DMS153 treated with DMSO at 0.1 percent for 48 hours (cell line): ENCODE measurements at regions not wholly inside any gene's neighbourhood (a gene's known extent, or its start where the extent isn't known, plus 50 kb on each side); places are given as distances from the start of the nearest gene placed in this dataset.
"Not testable (repeated sequence)": the region's sequence is repeated elsewhere in the genome, so short reads cannot be mapped to it uniquely, and the experiment has no call there.

ENCODE experiments used
- DNase-seq: peaks from one replicate; lab custom pipeline; 2025; ENCODE audit not compliant: unreplicated experiment; lab: John Stamatoyannopoulos, UW

DNA sequence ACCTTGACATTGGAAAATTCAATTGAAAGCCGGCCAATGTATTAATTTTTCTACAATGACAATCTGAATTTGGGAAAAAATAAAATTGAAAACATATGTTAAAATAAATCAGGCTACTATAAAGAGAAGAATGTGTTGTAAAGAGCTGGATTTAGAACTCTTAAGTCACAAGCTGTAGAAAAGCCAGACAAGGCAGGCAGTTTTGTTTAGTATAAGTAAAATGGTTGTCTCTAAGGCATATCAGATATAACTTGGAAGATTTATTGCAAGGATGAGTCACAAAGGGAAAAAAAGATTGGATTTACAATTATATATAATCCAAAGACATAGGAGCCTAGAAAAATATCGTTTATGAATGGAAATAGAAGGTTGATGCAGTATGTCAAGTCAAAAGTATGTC is 549.1 kb upstream of the EPHA5 start:
- DNase-seq: no peak

GRCh38 chr4:66216252-66216651 is 546.0 kb upstream of the EPHA5 start:
- no peak for DNase-seq

- no peak for DNase-seq
These were observed 542.2 kb upstream of the EPHA5 start for GRCh38 chr4:66212489-66212888.

DNA sequence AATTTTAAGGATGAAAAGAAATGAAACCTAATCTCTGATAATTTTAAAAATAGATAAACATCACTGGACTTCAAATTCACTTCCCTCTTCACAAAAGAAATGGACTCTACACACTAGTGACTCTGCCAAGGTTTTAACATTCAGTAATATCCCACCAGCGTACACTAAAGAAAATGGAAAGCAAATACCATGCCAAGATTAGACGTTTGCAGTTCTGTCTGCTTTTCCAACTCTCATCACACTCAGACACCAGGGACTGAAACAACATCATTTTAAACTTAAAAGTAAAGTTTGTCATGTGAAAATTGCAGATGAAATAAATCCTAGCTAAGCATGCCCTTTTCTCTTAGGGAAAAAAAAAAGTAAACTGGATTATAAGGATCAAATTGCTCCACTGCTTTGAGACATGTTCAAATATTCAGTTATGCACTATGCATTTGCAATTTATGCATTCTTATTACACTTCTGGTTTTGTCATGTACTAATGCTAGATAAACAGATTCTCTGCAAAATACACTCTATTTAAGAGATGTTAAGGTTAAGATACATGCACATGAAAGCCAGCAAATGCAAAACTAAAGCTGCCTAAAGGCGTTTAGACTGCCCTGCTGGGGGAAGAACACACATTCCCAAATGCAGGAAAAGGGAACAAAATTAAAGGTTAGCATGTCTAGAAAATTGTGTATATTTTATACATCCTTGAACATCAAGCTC is 534.4 kb upstream of the EPHA5 start:
- DNase-seq: no peak

DNA sequence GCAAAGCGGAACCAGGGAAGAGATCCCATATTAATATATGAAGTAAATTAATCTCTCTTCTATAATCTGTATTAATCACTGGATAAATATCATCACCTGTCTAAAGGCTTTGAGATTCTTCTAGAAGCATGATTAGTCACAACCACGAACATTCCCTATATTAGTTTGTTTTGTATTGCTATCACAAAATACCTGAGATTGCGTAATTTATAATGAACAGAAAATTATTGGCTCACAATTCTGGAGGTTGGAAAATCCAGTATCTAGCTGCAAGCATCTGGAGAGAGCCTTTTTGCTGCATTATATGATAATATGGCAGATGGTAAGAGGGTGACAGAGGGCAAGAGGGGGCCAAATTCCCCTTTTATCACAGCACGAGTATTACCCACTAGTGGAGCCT is 532.6 kb upstream of the EPHA5 start:
- DNase-seq: no peak

DNA sequence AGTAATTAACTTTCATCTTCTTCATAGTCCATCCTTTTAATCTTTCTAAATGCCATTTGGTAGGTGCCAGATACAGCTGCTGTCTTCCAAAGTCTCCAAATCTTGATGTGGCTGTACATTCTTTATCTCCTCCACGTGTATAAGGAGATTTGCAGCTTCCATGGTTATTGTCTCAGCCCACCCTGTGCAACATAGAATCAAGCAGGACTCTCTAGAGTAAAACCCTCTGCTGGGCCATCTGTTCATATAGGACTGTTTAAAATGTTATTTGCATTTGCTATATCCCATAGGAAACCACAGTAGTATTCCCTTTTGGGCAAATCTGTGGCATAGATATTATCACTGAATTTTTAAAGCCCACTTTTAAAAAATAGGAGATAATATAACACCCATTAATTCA is 527.2 kb upstream of the EPHA5 start:
- DNase-seq: no peak

DNA sequence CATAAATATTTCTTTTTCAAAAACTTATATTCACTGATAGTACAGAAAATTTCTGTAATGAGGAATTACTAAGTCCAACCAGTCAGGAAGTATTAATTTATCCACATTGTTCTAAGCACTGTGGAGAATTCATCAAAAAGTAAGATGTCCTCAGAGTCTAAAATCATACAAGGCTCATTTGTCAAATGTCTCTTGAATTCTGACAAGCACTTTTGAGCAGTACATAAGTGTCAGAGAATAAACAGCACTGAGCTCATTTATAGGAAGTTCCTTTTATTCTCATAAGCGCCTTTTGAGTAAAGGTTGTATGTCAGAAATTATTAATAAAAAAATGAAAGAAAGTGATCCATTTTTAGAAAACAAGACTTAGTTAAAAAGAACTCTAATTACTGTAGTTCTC is 523.2 kb upstream of the EPHA5 start:
- no peak for DNase-seq

DNA sequence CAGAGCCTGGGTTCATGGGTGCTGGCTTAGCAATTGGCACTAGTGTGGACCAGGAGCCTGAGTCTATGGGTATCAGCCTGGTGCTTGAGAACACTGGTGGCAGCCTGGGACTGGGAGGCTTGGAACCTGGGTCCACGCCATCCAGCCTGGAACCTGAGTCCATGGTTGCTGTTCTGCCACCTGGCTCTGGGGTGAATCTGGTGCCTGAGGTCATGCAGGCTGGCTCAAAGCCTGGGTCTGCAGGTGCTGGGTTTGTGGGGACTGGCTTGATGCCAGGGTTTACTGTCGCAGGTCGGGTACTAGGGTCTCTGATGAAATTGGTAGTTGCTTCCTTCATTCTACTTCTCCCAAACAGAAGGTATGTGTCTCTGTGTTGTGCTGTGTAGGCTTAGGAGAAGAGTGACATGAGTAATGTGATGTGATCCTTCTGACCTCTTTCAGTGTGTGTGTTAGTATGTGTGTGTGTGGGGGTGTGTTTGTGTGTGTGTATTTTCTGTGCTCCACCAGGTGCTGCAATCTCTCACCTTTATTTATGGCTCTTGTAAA is 517.0 kb upstream of the EPHA5 start:
- DNase-seq: no peak

- DNase-seq: no peak
These were observed 515.8 kb upstream of the EPHA5 start for GRCh38 chr4:66186095-66186494.

GRCh38 chr4:66182636-66183035 is 512.3 kb upstream of the EPHA5 start:
- no peak for DNase-seq

- DNase-seq: no peak
These were observed 508.6 kb upstream of the EPHA5 start for GRCh38 chr4:66178906-66179305.

- DNase-seq: no peak
These were observed 499.1 kb upstream of the EPHA5 start for GRCh38 chr4:66169341-66169740.

DNA sequence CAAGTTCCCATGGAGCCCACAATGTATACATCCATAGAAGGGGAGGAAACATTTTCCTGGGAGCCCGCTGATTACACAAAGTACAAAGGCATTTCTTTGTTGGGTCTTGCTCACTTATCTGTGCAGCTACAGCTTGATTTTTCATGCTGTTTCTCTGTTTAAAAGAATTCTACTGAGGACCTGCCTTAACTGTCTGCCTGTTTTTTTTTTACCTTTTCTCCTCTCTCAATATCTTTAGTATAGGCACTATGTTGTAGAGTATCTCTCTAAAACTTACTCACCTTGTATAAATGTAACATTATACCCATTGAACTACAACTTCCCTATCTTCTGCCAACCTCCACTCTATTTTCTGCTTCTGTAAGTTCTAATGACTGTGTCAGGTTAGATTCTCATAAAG is 494.6 kb upstream of the EPHA5 start:
- DNase-seq: no peak

GRCh38 chr4:66160606-66161005 is 490.3 kb upstream of the EPHA5 start:
- no peak for DNase-seq

- no peak for DNase-seq
These were observed 487.3 kb upstream of the EPHA5 start for GRCh38 chr4:66157594-66157993.

GRCh38 chr4:66130042-66130441 is 459.8 kb upstream of the EPHA5 start:
- DNase-seq: no peak

GRCh38 chr4:66123831-66124413 is 453.6 kb upstream of the EPHA5 start:
- DNase-seq: no peak

DNA sequence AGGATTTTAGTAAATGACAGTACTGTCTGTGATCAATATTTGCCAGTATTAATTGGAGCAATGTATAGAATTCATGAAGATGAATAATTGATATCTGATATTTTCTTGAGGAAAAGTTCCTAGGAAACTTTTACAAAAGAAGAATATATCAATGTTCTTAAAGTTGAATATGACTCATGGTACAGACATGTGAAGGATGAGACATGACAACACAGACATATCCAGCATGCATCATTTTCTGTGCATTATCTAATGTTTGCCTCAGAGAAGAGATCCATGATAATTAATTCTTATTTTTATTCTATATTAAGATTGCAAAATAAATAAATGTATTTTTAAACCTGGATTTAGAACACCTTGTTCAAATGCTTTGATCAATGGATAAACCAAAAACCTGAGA is 452.9 kb upstream of the EPHA5 start:
- DNase-seq: no peak

- DNase-seq: not testable (repeated sequence)
These were observed 444.9 kb upstream of the EPHA5 start for GRCh38 chr4:66115231-66115630.

- no peak for DNase-seq
These were observed 438.6 kb upstream of the EPHA5 start for GRCh38 chr4:66108898-66109297.

- peak; percentile 7 for DNase-seq
These were observed 426.9 kb upstream of the EPHA5 start for GRCh38 chr4:66097218-66097617.

- no peak for DNase-seq
These were observed 424.8 kb upstream of the EPHA5 start for GRCh38 chr4:66095065-66095464.

- DNase-seq: no peak
These were observed 423.8 kb upstream of the EPHA5 start for GRCh38 chr4:66094070-66094469.
